ENCODE measurements at regions not wholly inside any gene's neighbourhood (a gene's known extent, or its start where the extent isn't known, plus 50 kb on each side); places are given as distances from the start of the nearest gene placed in this dataset.
"Not testable (repeated sequence)": the region's sequence is repeated elsewhere in the genome, so short reads cannot be mapped to it uniquely, and the experiment has no call there.

DNA sequence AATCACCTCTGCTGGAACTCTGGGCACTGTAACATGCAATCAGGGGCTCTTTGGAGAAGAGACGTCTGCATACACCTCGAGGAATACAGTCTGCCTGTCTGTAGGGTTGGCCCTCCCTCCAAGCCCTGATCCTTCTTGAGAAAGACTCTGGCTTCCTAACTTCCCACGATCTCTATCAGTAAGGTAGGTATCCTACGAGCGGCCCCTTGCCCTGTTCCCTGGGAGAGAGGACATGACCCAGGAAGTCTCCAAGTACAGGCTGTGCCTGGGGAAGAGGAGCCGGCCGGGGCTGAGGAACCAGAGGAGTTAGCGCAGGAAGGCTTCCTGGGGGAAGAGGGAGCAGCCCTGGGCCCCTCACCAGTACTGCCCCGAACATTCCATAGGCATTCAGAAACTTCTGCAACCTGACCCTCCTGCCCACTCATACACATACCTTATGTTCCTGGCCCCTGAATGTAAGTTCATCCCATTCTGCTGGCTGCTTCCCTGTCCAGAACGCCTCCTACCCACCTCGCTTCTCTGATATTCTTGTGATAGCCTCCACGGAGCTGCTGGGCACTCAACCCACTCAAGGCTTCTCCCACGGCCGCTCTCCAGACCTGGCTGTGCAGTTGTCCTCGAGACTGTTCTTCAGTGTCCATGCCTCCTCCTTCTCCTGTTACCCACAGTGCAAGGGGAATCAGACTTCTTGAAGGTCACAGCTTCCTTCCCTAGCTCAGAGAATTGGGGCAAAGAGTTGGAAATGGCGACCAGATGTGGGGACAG, 116.1 kb downstream of the CYP26B1 start:
- no peak for DNase-seq (ENCODE audit: low spot score)

DNA sequence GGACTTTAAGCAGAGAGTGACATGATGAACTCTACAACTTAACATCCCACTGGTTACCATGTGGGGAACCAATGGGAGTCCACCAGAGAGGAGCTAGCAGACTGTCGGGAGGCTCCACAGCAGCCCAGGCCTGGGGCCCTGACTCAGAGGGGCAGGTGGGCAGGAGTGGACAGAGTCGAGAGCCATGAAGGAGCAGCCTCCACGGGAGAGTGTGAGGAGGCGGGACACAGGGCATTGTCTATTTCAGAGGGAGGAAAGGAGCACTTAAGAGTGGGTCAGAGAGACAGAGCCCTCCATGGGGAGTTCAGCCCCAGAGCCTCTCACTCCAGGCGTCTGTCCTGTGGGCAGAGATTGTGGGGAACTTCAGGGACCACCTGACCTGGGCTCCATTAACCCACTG, 118.7 kb downstream of the CYP26B1 start:
- no peak for DNase-seq (ENCODE audit: low spot score)

DNA sequence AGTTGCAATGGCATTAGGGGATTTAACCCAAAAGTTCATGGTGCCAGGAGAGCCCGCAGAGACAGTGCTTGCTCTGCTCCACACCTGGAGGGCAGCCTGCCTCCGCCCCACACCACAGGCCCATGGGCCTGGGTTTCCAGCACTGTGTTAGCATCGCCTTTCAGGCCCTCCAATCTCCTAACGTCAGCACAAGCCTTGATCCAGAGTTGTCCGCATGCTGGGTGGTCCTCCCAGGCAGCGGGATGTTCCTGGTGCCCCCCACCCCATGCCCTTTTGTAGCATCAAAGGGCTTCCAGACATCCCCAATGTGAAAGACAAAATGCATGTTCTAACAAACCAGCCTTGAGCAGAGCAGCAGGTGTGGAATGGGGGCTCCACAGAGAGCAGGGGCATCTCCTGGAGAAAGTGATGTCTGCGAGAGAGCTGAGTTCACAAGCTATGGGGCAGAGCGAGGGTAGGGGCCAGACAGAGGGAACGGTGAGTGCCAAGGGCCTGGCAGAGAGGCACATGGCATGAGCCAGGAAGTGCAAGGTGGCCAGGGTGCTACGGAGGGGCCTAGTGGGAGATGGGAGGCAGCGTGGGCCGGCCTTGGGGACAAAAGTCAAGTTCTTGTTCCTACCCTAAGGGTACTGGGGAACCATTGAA, 119.2 kb downstream of the CYP26B1 start:
- DNase-seq (ENCODE audit: low spot score) = no peak

DNA sequence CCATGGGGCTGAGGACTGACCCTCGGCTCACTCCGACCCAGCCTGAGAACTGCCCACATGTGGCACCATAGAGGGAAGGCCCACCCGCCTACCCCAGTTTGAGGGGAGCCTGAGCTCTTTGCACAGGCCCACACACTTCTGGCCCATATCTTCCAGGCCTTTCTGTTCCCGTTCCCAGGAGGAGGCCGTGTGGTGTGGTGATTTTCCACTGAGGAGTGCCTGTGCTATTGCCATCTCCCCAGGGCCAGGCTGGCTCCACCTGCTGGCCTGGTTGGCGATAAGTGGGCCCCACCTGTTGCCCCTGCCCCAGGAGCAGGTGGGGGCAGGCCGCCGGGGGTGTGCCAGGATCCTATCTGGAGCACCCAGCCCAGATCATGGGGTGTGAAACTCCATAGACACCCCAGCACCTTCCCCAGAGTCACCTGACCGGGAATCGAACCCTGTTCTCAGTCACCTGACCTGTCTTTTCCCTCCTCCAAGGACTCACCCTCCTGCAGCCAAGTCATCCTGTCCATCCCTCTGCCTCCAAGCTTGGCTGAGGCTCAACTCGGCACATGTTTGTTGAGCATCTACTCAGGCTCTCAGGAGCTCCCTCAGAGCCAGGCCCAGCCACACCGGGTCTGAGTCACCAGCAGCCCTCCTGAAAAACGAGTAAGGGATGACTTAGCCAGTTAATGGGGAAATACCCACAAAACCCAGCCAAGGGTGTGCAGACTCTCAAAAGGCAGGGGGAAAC, 120.1 kb downstream of the CYP26B1 start:
- DNase-seq (ENCODE audit: low spot score) = no peak

DNA sequence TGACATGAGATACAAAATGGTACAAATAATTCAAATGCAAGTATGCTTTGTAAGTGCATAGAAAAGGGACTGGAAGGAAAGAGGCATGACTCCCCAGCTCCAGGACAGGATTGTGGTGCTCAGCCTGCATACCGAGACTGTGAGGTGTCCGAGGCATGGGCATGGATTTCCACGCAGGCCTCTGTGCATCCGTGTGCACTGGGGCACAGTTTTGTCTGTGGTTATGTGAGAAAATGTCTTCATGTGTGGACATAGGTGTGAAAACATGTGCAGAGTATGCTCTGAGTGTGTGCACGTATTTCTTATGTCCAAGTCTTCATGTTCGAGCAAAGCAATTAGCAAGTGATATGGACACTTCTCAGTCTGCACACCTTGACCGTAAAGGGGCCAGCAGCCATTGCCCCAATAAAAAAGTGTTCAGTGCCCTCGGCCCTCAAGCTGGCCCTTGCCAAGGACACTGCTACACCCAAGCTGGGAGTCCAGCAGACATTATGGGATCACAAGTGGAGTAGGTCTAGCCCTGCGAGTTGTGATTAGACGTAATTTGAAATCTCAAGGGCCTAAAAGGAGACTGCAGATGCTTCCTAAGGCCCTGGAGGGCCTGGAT, 120.7 kb downstream of the CYP26B1 start:
- DNase-seq (ENCODE audit: low spot score) = no peak

DNA sequence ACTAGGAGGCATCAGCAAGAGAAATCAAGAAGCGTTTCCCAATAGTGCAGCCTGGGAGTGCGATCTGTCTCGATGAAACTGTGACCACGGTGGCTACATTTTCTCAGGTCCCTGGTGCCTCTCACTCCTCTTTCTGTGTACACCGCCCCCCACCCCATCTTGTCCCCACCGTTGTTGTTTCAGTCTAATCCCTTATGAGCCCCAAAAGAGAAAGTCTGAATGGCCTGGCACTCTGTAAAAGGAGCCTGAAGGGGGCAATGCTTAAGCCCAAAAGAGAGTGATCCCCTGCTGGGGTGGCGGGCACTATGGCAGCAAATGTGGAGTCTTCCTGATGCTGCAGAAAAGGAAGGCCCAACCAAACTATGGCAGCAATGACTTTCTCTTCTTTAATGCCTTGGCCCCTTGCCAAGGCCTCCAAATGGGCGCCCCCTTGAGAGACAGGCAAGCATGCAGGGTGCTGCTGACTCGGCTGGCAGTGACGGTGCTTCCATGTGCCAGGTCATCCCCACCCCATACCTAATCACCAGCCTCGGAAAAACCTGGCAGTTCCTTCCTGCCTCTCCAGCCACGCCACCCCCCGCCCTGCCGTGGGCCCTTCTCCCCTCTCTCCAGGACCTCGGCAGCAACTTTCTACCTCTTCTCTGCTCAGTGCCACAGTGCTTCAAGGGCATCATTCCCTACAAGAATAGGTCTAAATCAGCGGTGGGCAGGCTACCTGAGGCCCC, 123.0 kb downstream of the CYP26B1 start:
- no peak for DNase-seq (ENCODE audit: low spot score)

DNA sequence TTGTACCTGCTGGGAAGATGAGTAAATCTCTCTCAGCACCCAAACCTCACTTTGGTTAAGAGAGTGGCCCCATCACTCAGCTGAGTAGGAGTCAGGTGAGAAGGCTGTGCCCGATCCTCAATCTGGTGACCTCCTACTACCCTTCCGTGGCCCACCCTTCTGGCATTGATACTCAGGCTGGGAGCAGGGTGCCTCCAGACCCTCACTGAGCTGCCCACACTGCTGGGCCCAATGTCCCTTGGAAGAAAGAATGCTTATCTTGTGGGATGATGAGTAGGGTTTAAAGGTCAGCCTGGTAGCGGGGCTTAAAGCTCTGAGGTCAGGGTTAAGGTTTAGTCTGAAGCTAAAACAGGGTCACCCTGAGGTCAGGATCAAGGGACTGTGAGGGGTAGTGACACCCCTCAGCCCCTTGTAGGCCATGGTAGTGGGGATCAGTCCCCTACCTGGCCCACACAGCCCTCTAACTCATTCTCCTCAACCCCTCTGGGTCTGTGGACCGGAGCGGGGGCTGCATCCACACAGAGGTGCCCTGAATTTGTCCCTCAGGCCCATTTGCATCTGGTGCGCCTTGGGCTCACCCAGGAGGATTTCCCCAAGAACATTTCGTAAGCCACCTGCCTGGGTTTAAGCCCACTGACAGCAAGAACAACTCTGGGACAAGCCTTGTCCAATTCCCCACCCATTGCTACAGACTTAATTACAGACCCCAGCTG, 123.8 kb downstream of the CYP26B1 start:
- no peak for DNase-seq (ENCODE audit: low spot score)

DNA sequence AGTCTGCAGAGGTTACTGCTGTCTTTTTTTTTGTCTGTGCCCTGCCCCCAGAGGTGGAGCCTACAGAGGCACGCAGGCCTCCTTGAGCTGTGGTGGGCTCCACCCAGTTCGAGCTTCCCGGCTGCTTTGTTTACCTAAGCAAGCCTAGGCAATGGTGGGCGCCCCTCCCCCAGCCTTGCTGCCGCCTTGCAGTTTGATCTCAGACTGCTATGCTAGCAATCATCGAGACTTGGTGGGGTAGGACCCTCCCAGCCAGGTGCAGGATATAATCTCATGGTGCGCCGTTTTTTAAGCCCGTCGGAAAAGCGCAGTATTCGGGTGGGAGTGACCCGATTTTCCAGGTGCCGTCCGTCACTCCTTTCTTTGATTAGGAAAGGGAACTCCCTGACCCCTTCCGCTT, 126.3 kb downstream of the CYP26B1 start:
- DNase-seq (ENCODE audit: low spot score) = not testable (repeated sequence)

DNA sequence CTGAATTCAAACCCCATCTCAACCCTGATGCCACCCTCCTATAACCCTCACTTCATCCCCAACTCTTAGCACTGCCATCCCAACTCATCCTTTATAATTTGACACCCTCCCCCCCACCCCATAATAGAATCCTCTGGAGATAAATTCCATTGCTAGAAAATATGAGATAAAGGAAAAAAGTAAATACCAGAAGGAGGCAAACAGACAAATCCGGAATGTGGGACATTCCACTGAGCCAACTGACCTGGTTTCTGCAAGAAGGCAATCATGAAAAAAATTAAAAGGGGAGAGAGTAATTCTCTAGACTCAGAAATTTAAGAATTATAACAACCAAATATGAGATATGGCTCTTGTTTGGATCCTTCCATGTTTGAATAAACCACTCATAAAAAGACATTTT, 132.4 kb downstream of the CYP26B1 start:
- no peak for DNase-seq (ENCODE audit: low spot score)

DNA sequence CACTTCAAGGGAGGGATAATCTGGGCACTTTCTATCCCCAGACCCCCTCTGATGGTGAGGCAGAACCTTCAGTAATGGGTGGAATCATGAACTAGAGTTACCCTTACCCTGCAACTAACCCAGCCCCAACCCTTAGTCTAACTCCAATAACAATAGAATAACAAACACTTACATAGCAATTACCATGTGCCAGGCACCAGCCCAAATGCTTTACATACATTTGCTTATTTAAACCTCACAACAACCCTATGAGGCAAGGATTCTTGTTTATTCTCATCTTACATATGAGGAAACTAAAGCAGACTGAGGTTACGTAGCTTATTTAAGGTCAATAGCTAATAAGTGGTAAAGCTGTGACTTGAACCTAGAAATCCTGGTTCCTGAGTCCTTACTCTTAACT, 132.8 kb downstream of the CYP26B1 start:
- DNase-seq (ENCODE audit: low spot score) = no peak

DNA sequence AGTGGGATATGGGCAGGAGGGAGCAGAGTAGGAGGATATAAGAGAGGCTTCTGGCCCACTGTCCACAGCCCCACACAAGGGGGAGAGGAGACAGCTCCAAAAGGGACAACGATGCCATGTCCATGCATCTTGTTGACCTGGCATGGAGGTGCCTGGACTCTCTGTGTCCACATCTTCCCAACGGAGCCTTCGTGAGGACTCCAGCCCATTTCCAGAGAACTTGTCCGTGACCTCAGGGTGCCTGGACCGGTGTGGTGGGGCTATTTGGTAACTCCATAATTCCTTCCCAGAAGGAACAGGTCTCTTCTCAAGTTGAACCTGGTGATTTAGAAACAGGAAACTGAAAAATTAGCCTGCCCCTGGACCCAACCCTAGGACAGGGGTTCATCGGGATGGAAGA, 133.9 kb downstream of the CYP26B1 start:
- DNase-seq (ENCODE audit: low spot score) = no peak

DNA sequence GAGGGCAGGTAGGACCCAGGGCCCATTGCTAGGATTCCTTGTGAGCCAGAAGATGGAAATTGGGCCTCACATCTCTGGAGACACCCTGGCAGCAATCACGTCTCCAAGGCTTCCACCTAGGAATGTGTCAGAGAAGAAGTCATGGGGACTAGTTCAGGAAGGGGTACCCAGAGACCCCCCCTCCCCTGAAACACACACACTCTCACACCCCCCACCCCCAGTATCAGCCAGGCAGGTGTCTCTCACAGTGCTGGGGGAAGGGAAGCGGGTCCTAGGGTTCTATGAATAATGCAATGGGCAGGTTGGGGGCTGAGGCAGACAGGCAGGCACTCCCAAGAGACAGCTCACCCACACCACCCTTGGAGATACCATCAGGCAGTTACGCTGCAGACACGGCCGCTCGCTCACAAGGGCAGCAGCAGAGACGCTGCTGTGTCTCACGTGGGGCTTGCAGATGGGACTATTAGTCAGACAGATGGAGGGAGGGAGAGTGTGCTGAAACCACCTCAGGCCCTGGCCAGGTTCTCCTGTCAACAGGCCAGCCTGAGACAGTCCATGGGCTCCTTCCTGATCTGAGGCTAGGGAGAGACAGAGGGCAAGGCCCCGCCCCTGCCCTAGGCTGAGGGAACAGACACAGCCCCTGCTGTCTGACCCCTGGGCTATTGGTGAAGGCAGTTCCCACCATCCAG, 134.6 kb downstream of the CYP26B1 start:
- DNase-seq (ENCODE audit: low spot score) = no peak

DNA sequence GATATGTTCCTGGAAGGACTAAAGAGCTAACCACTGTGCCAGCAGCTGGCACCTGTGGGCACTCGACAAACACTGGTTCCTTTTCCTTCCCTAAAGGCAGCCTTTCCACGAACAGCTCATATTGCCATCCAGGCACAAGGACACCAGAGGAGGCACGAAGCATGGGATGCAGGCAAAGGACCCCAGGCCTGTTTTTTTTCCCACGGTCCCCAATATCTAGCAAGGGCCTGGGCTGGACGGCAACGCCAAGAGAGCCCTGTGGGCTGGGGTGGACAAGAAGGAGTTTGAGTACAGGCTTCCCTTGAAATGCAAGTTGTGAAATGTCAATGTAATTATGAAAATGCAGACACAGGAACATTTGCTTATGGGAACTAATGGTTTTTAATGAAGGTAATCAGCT, 135.9 kb downstream of the CYP26B1 start:
- no peak for DNase-seq (ENCODE audit: low spot score)

DNA sequence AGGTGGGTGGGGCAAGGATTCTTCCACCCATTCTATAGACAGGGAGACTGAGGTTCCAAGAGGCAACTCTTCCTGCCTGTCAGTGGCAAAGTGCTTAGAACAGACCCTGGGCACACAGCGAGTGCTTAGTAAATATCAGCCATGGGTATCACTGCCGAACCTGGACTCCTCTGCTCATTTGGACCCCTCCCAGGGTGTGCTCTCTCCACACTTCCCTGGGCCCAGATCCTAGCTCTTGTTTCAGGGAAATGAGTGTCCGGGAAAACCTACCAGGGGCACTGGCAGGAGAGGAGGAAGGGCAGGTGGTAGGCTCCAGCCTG, 136.3 kb downstream of the CYP26B1 start:
- no peak for DNase-seq (ENCODE audit: low spot score)

DNA sequence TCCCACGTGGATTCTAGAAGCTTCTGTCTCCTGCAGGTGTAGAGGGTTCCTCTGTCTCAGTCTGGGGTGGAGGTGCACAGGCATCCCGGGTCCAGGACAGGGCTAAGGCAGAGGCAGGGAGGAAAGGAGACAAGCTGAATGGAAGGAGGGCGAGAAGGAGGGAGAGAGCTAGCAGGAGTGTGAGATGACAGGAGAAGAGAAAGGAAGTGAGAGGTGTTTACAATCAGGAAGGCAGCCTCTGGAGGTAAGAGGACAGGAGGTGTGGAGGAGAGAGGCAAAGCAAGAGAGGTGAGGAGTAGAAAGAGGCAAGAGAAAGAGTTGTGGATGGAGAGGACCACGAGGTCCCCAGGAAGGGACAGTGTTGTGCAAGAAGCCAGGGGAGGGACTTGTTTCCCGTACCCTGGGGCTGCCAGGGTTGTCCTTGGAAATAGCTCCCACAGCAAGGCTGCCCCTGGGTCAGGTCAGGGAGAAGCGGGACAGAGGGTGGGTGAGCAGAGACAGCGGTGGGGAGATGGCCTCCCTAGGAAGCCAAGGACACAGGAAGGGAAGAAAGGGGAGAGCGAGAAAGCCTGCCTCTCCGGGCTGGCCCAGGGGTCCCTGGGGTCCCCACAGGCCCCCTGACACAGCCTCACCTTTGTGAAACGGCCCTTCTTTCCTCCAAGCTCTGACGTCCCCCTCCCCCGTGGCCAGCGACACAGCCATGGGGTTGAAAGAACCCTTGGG, 136.9 kb downstream of the CYP26B1 start:
- DNase-seq (ENCODE audit: low spot score) = no peak

DNA sequence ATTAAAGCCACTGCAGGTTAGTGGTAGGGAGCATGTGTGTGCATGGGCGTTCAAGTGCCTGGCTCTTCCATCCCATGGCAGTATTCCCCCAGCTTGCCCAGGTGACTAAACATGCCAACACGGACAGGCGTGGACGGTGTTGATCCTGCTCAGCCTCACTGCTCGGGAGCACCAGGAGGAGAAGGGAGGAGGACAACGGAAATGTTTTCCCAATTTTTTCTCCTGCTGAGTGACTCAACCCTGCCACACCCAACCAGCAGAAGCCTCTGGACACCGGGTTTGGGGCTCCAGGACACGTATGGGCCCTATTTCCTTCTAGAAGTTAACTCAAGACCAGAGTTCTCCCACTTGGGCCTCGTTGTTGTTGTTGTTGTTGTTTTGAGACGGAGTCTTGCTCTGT, 139.1 kb downstream of the CYP26B1 start:
- DNase-seq (ENCODE audit: low spot score) = no peak

DNA sequence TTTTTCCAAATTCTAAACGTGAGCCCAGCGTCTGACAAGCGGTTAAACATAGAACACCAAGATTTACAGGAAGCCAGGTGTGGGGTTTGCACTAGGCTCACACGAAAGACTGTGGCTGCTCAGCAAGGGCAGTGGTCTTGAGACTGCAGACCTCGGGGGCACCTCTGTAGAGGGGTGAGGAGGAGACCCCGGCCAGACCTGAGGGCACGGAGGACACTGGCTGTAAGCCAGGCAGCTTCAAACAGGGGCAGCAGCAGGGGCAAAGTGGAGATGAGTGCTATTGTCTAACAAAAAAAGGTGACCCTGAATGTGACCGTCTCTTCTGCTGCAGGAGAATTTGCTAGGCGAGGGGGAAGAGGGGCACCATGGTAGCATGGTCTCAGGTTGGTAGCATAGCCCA, 140.3 kb downstream of the CYP26B1 start:
- no peak for DNase-seq (ENCODE audit: low spot score)

DNA sequence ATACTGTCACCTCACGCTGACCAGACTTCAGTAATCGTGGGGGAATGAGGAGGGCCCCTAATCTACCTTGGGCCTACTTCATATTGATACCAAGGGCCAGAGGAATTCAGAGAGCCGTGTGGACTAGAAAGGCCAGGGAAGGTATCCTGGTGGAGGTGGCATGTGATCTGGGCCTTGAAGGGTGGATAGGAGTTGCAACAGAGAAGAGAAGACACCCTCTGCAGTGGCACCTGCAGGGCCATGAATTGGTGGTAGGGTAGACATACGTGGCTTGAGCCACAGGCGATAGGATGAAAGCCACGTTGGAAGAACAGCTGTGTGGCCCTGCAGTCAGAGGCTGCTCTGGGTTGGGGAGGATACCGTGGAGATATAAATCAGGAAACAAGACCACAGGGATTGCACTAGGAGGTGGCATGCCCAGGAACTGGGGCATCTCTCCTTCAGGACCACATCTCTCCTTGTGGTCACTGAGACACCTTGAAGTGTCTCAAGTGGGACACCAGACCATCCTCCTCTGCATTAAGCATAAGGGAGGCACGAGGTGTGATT, 141.4 kb downstream of the CYP26B1 start:
- no peak for DNase-seq (ENCODE audit: low spot score)

DNA sequence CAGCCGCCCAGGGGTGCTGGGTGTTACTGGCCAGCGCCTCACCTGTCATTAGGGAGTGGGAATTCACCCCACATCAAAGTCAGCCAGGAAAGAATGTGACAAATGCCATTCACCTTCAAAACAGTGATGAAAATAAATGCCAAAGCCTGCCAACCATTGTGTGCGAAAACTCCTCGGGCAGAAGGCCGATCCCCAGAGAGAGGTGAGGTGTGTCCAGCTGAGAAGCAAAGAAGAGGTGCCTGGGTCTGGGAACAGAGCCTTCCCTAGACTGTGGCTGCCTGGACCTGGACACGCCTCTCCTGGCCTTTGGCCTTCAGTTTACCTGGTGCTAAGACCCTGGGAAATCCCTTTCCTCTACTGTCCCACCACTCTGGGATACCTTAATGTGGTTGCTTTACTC, 142.7 kb downstream of the CYP26B1 start:
- no peak for DNase-seq (ENCODE audit: low spot score)

Measured in COLO829 (cell line).